ENCODE measurements at regions not wholly inside any gene's neighbourhood (a gene's known extent, or its start where the extent isn't known, plus 50 kb on each side); places are given as distances from the start of the nearest gene placed in this dataset.

DNA sequence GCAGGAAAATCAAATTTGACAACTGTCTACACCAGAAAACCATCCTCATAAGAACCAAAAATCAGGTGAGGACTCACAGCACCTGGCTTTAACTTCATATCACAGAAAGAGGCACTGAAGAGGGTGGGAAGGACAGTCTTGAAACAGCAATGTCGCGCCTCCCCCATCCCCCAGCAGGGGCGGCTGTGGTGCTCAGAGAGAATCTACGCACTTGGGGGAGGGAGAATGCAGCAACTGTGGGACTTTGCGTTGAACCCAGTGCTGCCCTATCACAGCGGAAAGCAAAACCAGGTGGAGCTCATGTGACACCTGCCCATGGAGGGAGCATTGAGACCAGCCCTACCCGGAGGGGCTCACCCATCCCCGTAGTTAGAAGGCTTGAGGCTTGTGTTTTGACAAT lies 191.8 kb downstream of the MSX2 start:
- TF ChIP-seq, protein P1, sequence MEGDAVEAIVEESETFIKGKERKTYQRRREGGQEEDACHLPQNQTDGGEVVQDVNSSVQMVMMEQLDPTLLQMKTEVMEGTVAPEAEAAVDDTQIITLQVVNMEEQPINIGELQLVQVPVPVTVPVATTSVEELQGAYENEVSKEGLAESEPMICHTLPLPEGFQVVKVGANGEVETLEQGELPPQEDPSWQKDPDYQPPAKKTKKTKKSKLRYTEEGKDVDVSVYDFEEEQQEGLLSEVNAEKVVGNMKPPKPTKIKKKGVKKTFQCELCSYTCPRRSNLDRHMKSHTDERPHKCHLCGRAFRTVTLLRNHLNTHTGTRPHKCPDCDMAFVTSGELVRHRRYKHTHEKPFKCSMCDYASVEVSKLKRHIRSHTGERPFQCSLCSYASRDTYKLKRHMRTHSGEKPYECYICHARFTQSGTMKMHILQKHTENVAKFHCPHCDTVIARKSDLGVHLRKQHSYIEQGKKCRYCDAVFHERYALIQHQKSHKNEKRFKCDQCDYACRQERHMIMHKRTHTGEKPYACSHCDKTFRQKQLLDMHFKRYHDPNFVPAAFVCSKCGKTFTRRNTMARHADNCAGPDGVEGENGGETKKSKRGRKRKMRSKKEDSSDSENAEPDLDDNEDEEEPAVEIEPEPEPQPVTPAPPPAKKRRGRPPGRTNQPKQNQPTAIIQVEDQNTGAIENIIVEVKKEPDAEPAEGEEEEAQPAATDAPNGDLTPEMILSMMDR (IDR thresholded peaks at IDR 0.05; ENCODE audit: low read length), result no peak
- TF ChIP-seq EZH2 (IDR thresholded peaks at IDR 0.05; ENCODE audit: borderline replicate concordance, low read length), result no peak

Measured in OCI-LY1 (cell line).